ENCODE measurements at regions not wholly inside any gene's neighbourhood (a gene's known extent, or its start where the extent isn't known, plus 50 kb on each side); places are given as distances from the start of the nearest gene placed in this dataset.

- WGBS, 2 donors = 70 to 100% methylated on average over 2 to 7 of the region's 7 CpGs
- Histone ChIP-seq H3K4me3 (no peak overlapping the region), H3K36me3 (replicated peaks in 1 of 2; ENCODE audit: insufficient read depth in 1 of 2, low read depth in 2 of 2) (no peaks in the 10 kb centered on the region), H3K27ac (no peak overlapping the region), H3K4me1 (no peaks in the 10 kb centered on the region), H3K27me3 (no peaks in the 10 kb centered on the region), H3K9me3 (peaks cover 0 to 2% (median 0%) of the 10 kb centered on the region in 3 donors)
- no peak for TF ChIP-seq POLR2A (IDR thresholded peaks at IDR 0.05)
- TF ChIP-seq, protein P1, sequence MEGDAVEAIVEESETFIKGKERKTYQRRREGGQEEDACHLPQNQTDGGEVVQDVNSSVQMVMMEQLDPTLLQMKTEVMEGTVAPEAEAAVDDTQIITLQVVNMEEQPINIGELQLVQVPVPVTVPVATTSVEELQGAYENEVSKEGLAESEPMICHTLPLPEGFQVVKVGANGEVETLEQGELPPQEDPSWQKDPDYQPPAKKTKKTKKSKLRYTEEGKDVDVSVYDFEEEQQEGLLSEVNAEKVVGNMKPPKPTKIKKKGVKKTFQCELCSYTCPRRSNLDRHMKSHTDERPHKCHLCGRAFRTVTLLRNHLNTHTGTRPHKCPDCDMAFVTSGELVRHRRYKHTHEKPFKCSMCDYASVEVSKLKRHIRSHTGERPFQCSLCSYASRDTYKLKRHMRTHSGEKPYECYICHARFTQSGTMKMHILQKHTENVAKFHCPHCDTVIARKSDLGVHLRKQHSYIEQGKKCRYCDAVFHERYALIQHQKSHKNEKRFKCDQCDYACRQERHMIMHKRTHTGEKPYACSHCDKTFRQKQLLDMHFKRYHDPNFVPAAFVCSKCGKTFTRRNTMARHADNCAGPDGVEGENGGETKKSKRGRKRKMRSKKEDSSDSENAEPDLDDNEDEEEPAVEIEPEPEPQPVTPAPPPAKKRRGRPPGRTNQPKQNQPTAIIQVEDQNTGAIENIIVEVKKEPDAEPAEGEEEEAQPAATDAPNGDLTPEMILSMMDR (IDR thresholded peaks at IDR 0.05) = no peak
- intact Hi-C loops (cut with DNase I) = no loop called here
- DNase-seq (no peak), ATAC-seq (no peak)
Measured at GRCh38 chr19:28196961-28197360, 1016.0 kb downstream of the UQCRFS1 start.

DNA sequence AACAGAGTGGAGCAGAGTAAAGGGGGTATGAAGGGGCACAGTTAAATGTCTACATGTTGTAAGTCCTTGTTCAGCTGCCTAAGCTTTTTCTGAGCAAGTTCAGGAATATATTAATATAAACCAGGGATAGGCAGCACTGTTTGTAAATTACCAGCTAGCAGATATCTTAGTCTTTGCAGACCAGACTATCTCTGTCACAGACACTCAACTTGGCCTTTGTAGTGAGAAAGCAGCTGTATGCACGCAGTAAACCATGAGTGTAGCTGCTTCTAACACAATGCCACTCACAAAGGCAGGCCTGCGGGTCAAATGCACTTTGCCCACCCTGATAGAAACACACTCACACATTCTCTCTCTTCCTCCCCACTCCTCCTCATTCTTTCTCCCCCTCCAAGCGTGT lies 1016.9 kb downstream of the UQCRFS1 start:
- Histone ChIP-seq H3K27me3 (no peaks in the 10 kb centered on the region), H3K36me3 (replicated peaks in 1 of 2; ENCODE audit: insufficient read depth in 1 of 2, low read depth in 2 of 2) (no peaks in the 10 kb centered on the region), H3K4me3 (no peak overlapping the region), H3K9me3 (no peaks in the 10 kb centered on the region), H3K4me1 (no peaks in the 10 kb centered on the region), H3K27ac (no peak overlapping the region)
- TF ChIP-seq, protein P1 (IDR thresholded peaks at IDR 0.05) = no peak
- TF ChIP-seq POLR2A (IDR thresholded peaks at IDR 0.05) = no peak
- no peak for ATAC-seq
- 32 to 47% methylated on average over 3 of the region's 3 CpGs for WGBS, 2 donors
- no peak for DNase-seq
- intact Hi-C loops (cut with DNase I) = no loop called here

GRCh38 chr19:28185646-28186045 lies 1027.3 kb downstream of the UQCRFS1 start:
- WGBS, 2 donors = 52 to 69% methylated on average over 3 of the region's 3 CpGs
- H3K9me3 ChIP-seq = no peaks in the 10 kb centered on the region
- no peak overlapping the region for H3K27ac ChIP-seq
- no peak for DNase-seq
- H3K27me3 ChIP-seq = no peaks in the 10 kb centered on the region
- no peaks in the 10 kb centered on the region for H3K36me3 ChIP-seq (replicated peaks in 1 of 2; ENCODE audit: insufficient read depth in 1 of 2, low read depth in 2 of 2)
- intact Hi-C loops (cut with DNase I) = no loop called here
- no peaks in the 10 kb centered on the region for H3K4me1 ChIP-seq
- ATAC-seq = no peak
- no peak for TF ChIP-seq POLR2A (IDR thresholded peaks at IDR 0.05)
- TF ChIP-seq, protein P1 (IDR thresholded peaks at IDR 0.05) = no peak
- H3K4me3 ChIP-seq = no peak overlapping the region

DNA sequence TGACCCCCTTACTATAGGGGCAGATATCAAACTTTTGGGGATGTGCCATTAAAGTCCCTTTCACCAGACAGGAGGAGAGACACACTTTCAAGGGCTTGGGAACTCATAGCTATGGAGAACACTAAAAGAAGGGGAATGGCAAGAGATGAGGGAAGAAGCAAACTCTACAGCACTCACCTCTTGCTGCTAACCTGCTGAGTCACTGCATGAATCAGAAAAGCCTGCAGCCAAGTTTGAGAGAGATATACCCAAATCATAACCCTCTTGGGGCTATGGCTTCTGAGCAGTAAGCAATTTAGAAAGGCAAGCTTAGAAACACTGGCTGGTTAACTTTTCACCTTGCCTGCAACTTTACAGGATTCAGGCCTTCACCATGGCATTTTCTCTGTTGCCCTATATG lies 1028.0 kb downstream of the UQCRFS1 start:
- no peak for DNase-seq
- no peak for ATAC-seq
- H3K9me3 ChIP-seq = no peaks in the 10 kb centered on the region
- TF ChIP-seq, protein P1 (IDR thresholded peaks at IDR 0.05) = no peak
- no peak for TF ChIP-seq POLR2A (IDR thresholded peaks at IDR 0.05)
- H3K4me1 ChIP-seq = no peaks in the 10 kb centered on the region
- H3K4me3 ChIP-seq = no peak overlapping the region
- no peak overlapping the region for H3K27ac ChIP-seq
- H3K27me3 ChIP-seq = no peaks in the 10 kb centered on the region
- no peaks in the 10 kb centered on the region for H3K36me3 ChIP-seq (replicated peaks in 1 of 2; ENCODE audit: insufficient read depth in 1 of 2, low read depth in 2 of 2)
- intact Hi-C loops (cut with DNase I) = no loop called here

GRCh38 chr19:28176193-28176592 lies 1036.8 kb downstream of the UQCRFS1 start:
- Histone ChIP-seq H3K36me3 (replicated peaks in 1 of 2; ENCODE audit: insufficient read depth in 1 of 2, low read depth in 2 of 2) (no peaks in the 10 kb centered on the region), H3K27me3 (no peaks in the 10 kb centered on the region), H3K4me3 (no peak overlapping the region), H3K9me3 (peaks cover 0 to 24% (median 2%) of the 10 kb centered on the region in 3 donors), H3K4me1 (no peaks in the 10 kb centered on the region), H3K27ac (no peak overlapping the region)
- TF ChIP-seq POLR2A (IDR thresholded peaks at IDR 0.05) = no peak
- TF ChIP-seq, protein P1 (IDR thresholded peaks at IDR 0.05) = no peak
- no peak for DNase-seq
- intact Hi-C loops (cut with DNase I) = no loop called here
- no peak for ATAC-seq
- WGBS, 2 donors = 35 to 38% methylated on average over 1 of the region's 1 CpG
